HG03097 (cell line): ENCODE measurements at regions not wholly inside any gene's neighbourhood (a gene's known extent, or its start where the extent isn't known, plus 50 kb on each side); places are given as distances from the start of the nearest gene placed in this dataset.

Experiments
- ATAC-seq: cut with Tn5 transposase; IDR thresholded peaks from one replicate; pipeline ENCODE4 v1.9.1; 2021; ENCODE audit not compliant: unreplicated experiment, low FRiP score

GRCh38 chr6:138004430-138005287 is 102.6 kb downstream of the PERP start:
- no peak for ATAC-seq

- no peak for ATAC-seq
These were observed 101.4 kb downstream of the PERP start for GRCh38 chr6:138005846-138006245.

- no peak for ATAC-seq
These were observed 100.2 kb downstream of the PERP start for GRCh38 chr6:138007014-138007472.

GRCh38 chr6:138008791-138009190 is 98.4 kb downstream of the PERP start:
- ATAC-seq, result no peak

GRCh38 chr6:138011413-138011812 is 95.8 kb downstream of the PERP start:
- ATAC-seq, result no peak

GRCh38 chr6:138012682-138013081 is 94.5 kb downstream of the PERP start:
- ATAC-seq, result no peak

GRCh38 chr6:138013959-138014358 is 93.3 kb downstream of the PERP start:
- ATAC-seq, result no peak

- no peak for ATAC-seq
These were observed 90.0 kb downstream of the PERP start for GRCh38 chr6:138017166-138017757.

- no peak for ATAC-seq
These were observed 88.9 kb downstream of the PERP start for GRCh38 chr6:138018297-138018696.

- ATAC-seq, result no peak
These were observed 81.7 kb downstream of the PERP start for GRCh38 chr6:138025528-138025978.

- ATAC-seq, result no peak
These were observed 80.9 kb downstream of the PERP start for GRCh38 chr6:138026342-138026741.

- ATAC-seq, result no peak
These were observed 78.3 kb downstream of the PERP start for GRCh38 chr6:138028893-138029292.

GRCh38 chr6:138030872-138031271 is 76.3 kb downstream of the PERP start:
- no peak for ATAC-seq

- no peak for ATAC-seq
These were observed 75.8 kb downstream of the PERP start for GRCh38 chr6:138031417-138031816.

GRCh38 chr6:138031850-138032249 is 75.4 kb downstream of the PERP start:
- ATAC-seq, result no peak

GRCh38 chr6:138032571-138032970 is 74.6 kb downstream of the PERP start:
- ATAC-seq, result no peak

- ATAC-seq, result no peak
These were observed 73.0 kb downstream of the PERP start for GRCh38 chr6:138034229-138034628.

- no peak for ATAC-seq
These were observed 72.1 kb downstream of the PERP start for GRCh38 chr6:138035070-138035469.

GRCh38 chr6:138036111-138036510 is 71.1 kb downstream of the PERP start:
- no peak for ATAC-seq

GRCh38 chr6:138037009-138037504 is 70.2 kb downstream of the PERP start:
- no peak for ATAC-seq

- ATAC-seq, result no peak
These were observed 68.9 kb downstream of the PERP start for GRCh38 chr6:138038142-138038870.
